Inflammatory macrophage treated with lipopolysaccharide for 1 hour (primary cell): ENCODE measurements at regions not wholly inside any gene's neighbourhood (a gene's known extent, or its start where the extent isn't known, plus 50 kb on each side); places are given as distances from the start of the nearest gene placed in this dataset.
"Not testable (repeated sequence)": the region's sequence is repeated elsewhere in the genome, so short reads cannot be mapped to it uniquely, and the experiment has no call there.

Experiments
- DNase-seq, 2 donors: peaks; one replicate each; pipeline ENCODE4 v3.0.0-alpha.2; 2020 to 2022

DNA sequence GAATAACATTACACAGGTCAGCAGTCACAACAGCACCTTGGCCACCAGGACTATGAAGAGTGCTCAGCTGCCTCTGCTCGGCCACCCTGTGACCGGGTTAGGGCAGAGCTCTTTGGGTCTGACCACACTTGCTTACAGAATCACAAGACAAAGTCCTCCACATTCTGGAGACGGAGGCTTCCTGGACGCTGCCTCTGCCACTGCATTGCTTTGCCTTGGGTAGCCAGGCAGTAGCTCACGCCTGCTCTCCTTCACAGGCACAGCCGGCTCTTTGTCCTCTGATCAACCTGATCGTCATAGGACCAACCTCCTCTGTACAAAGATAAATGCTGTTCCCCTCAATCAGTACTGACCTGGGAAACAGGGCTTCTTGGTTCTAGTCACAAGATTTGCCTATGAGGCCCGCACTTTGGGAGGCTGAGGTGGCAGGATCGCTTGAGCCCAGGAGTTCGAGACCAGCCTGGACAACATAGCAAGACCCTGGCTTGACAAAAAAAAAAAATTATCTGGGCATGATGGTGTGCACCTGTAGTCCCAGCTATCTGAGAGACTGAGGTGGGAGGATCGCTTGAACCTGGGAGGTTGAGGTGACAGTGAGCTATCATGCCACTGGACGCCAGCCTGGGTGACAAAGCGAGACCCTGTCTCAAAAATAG is 128.4 kb upstream of the IER5L start:
- no peak for DNase-seq

DNA sequence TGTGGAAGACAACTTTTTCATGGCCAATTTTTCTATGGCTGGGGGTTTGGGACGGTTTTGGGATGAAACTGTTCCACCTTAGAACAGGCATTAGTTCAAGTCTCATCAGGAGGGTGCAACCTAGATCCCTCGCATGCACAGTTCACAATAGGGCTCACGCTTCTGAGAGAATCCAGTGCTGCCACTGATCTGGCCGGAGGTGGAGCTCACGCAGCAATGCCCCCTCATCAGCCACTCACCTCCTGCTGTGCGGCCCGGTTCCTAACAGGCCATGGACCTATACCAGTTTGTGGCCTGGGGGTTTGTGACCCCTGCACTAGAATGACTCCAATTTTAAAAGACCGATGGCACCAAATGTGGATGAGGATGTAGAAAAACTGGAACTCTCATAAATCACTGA is 127.2 kb upstream of the IER5L start:
- no peak for DNase-seq

DNA sequence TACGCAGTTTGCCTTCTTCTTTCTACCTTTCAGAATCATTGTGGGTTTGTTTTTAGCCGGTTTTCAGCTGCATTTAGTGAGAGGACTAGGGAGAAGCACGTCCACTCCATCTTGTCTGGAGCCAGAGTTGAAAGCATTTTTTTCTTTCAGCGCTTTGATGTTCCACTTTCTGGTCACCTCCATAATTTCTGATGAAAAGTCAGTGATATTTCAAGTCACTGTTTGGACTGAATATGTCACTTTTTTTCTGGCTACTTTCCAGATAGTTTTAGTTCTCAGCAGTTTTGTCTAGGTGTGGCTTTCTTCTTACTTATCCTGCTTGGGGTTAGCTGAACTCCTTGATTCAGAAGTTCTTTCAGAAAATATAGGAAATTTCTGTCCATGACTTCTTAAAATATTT is 123.9 kb upstream of the IER5L start:
- no peak for DNase-seq

DNA sequence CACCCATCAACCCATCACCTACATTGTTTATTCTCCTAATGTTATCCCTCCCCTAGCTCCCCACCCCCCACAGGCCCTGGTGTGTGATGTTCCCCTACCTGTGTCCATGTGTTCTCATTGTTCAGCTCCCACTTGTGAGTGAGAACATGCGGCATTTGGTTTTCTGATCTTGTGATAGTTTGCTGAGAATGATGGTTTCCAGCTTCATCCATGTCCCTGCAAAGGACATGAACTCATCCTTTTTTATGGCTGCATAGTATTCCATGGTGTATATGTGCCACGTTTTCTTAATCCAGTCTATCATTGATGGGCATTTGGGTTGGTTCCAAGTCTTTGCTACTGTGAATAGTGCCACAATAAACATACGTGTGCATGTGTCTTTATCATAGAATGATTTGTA is 118.1 kb upstream of the IER5L start:
- DNase-seq, result not testable (repeated sequence)

DNA sequence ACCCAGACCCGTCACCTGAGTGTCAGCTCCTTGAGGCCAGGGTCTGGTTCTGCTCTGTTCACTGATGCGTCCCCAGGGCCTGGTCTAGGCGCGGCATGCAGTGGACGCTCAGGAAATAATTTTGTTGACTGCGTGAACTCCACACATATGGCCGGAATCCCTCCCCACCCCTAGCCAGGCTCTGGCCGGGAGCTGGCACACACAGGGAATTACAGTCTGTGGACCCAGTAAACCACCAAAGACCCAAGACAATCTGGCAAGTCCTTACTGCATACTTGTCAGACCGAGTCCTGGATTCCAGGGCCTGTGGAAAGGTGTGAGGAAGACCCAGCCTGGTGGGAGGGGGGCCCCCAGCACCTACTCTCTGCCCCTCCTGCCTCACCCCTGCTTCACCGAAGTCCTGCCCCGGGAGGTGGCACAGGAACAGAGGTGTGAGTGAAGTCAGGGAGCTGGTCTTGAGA is 113.0 kb upstream of the IER5L start:
- DNase-seq, result no peak

DNA sequence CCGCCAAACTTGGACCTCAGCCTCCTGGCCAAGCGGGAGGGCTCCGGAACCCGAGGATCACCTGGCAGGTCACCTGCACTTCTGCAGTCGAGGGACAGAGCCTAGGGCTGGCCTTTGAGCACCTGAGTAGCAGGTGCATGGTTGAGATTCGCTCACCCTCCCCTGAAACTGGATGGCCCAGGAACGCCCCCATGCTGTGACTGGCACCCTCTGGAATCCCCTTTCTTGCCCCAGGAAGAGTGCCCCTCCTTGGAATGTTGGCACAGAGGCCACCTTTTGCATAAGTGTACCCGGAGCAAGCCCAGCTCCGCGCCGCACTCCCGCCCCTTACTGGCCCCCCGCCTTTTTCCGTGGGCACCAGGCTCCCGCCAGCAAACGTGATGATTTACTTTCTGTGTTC is 112.5 kb upstream of the IER5L start:
- no peak for DNase-seq

DNA sequence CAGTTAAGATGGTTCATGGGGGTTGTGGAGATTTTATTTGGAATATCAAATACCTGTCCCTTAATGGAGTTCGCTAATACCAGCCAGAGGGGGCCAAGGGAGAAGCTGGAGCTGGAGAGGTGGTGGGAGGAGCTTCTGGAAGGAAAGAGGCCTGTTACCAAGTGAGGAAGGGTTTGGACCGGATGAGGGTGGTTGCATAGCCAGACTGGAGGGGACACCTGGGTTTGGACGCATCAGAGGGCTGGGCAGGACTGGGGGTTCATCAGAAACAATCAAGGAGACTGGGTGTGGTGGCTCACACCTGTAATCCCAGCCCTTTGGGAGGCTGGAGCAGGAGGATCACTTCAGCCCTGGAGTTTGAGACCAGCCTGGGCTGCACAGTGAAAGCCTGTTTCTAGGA is 111.8 kb upstream of the IER5L start:
- no peak for DNase-seq

DNA sequence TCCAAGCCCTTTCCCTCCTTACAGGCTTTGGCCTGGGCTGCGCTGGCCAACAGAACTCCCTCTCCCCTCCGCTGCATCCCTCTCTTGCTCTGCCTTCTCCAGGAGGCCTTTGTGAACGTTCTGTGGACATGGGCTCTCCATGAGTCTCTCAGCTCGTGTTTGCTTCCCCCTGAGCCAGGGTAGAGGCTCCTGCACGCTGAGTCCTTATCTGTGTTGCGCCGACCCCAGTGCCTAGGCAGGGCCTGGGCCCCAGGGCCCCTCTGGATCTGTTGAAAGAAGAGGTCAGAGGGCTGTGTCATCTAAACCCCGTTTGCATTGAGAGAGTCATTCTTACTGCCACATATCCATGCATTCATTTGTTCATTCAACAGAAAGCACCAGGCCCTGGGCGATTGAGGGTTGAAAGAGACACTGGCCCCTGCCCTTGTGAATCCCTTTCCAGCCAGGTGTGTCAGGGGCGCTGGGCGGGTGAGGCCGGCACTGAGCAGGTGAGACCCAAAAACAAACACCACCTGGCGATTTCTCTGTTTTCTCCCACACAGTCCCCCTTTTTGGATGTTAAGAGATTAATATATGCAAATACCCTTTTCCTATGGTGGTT is 111.2 kb upstream of the IER5L start:
- DNase-seq, result no peak

DNA sequence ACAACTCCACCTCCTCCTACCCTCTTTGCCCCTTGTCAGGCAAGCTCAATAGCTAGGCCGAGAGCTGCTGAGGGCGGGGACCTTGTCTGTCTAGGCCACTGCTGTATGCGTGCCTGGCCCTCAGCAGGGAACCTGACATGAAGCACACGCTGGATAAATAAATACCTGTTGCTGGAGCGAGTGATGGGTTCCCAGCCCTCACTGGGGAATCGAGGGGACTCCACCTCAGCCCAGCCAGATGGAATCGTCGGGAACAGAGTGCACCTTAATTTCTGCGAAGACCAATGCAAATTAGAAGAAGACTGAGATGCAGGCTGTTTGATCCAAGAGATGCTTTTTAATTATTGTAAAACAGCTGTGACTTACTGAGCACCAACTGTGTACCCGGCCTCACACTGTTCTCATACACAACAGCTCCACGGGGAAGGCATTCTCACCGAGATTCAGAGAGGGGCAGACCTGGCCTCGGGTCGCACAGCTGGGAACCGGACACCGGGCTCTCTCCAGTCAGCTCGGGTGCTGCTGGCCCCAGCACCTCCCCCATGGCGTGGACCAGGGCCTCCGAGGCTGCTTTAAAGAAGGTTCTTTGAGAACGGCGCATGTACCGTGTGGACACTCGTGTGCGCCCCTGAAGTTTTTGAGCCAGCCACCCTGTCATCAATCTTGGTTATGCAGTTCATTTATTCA is 109.7 kb upstream of the IER5L start:
- DNase-seq, result no peak

DNA sequence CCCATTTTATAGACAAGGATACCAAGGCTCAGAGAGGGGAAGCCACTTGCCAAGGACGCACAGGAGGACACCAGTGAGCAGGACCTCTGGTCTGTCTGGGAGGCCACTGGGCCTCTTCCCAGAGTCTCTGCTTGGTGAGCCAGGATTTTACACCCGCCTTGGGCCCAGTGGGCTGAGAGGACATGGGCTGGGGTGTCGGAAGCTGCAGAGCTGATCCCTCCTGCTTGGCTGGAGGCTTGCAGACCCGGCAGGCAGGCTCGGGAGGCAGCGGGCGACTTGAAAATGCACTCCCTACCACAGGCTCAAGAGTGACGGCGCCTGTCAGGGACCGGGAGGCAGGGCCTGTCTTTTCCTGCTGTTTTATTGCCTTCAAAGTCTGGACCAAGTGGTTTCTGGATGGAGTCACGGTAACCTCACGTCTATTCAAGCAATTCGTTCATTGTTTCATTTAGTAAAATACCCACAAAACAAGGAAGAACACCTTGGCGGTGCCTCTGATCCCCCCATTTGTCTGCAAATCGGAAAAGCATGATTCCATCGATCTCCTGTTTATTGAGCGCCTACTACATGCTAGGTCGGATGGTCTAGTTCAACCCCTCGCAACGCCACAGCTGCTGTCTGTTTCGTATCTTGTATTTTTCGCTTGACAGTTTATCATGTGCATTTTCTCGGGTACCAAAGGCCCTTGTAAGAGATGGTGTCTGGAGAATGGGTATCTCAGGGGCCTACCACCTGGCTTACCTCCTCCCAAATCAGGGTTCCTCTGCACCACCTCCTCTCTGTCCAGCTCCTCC is 108.1 kb upstream of the IER5L start:
- DNase-seq, result no peak

DNA sequence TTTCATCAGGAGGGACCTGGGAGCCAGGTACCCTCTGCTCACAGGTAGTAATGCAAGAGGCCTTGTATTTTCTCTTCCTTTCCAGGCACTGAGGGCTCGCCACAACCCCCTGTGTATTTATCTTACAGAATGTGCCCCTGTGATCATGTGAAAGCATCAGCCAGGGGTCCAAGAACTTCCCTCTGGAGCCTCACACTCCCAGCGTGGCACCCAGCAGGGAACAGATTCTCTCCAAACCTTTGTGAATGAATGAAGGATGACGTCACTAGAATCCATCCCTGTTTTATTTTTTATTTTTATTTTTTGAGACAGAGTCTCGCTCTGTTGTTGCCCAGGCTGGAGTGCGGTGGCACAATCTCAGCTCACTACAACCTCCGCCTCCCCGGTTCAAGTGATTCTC is 107.3 kb upstream of the IER5L start:
- DNase-seq, result no peak

DNA sequence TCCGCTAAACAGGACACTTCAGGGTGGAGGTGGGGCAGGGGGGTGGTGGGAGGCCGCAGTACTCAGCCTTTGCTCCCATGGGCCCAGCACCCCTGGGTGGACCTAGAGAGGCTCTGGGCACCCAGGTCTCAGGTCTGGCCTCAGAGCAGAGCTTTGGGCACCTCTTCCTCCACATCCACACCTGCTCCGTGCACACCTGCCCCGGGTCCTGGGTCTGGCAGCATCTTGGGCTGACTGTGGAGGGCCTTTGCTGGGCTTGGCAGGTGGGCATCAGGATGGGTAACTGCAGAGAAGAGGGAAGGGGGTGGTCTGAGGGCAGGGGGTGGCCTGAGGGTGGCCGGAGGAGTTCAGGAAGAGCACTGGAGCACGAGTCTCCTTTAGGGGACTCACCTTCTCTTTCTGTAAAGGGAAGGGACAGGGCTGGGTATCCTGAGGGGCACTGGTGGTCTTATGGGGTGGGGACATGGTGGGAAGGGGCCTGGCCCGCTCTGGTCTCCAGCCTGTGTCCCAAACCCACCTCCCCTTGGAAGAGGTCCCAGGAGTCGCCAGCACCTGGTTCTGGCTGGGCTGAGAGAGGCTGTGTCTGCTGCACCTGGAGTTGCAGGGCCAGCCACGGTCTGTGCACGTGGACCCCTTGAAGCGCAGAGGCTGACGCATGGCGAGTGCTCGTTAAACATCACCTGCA is 106.7 kb upstream of the IER5L start:
- DNase-seq, result no peak

DNA sequence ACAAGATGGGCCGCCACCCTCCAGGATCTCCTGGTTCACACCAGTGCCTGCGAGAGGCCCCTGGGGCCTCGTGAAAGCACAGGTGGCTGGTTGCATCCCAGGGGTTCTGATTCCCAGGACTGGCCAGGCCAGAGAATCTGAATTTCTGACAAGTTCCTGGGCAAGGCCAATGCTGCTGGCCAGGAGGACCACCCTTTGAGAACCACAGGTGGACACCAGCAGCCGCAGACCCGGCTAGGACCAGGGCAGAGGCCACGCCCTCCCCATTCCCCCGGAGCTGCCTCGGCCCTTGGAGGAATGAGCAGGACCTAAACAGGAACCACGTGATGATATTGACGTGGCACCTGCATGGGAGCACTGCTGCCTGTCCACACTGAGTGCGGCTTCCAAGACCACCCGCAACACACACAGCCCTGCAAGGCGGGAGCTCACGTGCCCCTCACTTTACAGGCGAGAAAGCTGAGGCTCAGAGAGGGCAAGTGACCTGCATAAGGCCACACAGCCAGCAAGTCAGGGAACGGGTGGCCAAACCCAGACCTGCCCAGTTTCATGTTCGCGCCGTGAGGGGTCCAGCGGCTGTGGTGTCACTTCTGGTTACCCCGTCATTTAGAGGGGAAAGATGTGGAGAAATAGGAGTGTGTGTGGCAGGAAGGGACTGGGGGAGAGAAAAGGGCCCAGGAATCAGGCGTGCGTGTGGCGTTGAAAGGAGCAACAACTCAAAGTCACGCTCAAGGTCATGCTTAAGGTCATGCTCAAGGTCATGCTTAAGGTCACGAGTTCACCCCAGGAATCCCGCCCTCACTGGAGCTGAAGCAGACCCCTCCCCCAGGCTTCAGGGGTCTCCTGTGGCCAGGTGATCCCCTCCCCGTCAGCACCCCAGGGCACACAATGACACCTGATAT is 105.9 kb upstream of the IER5L start:
- no peak for DNase-seq

DNA sequence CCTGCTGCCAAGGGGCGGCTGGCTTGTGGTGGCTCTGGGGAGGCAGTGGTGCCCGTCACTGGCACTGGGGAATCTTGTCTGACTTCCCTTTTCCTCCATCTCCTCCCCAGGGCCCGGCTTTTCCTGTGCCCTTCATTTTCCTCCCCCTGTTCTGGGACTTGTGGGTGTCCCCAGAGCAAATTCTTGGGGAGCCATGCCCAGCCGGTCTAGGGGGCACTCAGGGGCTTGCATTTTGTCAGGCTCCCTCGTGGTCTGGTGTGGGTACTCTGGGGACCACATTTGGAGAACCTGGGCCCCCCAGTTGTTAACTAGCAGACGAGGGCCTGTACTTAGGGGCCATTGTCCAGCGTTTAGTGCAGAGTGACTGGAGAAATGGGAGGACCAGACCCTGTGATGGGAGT is 105.2 kb upstream of the IER5L start:
- peak in 1 of 2 donors; percentile 23 for DNase-seq

DNA sequence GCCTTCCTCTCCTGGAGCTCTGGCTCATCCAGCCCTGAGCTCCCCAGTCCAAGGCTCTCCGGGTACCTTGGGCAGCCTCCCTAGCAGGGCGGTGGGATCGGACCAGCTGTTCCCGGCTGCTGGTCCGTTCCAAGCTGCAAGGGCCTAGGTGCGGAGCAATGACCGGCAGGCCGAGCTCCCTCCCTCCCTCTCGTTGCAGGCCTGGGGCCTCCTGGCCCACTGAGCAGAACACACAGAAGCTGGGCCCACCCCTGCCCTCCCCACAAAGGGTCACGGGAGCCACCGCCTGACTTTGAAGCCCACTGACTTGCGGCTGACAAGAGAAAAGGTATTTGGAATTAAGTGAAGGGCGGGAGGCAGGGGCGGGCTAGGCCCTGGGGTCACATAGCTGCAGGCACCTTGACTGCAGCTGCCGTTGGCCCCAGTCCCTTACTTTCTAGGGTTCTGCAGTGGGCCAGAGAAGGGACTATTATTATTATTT is 104.7 kb upstream of the IER5L start:
- no peak for DNase-seq

DNA sequence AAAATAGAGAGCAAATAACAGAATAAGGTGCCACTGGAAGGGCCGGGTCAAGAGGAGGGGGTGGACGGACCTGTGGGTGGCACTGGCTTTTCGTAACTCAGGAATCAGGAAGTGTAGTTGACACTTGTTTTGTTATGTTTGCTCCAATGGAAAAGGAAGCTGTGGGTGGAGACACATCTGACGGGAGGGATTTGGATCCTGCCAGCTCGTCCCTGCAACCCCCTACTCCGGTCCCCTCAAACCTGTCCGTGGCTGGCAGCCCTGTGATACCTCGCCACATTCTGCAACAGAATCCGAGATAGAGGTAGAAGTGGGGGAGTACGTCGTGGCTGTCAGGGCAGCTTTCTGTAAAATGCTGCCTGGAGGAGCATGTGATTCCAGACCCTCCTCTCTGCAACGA is 104.2 kb upstream of the IER5L start:
- peak; percentile 56 to 64 for DNase-seq

DNA sequence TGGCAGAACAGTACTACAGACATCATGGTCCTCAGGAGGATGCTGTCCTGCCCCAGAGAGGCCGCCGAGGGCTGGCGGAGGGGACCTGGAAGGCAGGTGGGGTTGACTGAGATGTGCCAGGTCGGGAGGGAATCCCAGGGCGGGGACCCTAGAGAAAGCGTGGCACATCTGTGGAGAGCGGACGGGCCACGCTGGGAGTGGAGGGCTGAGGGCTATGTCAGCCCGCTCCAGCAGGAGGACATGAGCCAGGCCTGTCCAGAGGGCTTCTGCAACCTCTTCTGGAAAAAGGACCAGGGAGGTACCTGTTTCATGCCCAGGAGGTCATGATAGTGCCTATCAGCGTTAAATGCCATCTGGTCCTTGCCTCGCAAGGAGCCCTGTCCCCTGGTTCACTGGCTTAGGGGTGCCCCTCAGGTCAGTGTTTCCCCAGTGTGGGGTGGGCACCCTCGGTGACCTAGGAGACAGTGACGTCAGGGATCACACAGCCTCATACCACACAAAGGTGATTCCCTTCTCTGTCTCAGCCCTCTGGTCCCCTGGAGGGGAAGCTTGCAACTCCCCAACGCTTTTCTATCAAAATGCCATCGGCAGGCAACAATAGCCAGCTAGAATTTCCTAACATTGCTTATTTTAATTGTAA is 103.6 kb upstream of the IER5L start:
- DNase-seq, result no peak

DNA sequence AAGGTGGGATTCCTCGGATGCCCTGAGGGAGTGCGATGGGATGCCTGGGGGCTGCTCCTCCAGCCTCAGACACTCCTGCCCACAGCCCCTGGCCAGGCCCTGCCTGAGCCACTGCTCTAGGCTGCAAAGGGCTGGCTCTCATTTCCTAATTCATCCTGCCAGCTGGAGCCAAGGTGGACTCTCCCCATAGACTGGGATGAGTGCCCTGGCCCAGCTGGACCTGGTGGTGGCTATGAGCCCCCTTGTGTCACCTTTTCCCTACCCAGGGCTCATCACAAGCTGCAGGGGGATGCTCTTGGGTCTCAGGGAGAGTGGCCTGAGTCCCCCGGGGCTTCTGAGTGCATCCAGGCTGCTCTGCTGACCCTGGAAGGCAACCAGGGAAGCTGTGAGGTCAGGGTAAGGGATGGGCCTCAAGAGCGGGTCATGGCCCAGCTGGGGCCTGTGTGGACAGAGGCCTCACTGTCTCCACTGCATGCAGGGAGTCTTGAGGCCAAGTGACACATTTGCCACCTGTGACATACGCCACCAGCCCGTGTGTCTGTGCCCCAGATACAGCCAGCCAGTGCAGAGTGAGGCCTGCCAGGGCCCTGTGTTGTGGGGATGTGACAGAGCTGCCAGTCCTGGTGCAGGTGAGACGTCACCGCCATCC is 102.7 kb upstream of the IER5L start:
- no peak for DNase-seq

DNA sequence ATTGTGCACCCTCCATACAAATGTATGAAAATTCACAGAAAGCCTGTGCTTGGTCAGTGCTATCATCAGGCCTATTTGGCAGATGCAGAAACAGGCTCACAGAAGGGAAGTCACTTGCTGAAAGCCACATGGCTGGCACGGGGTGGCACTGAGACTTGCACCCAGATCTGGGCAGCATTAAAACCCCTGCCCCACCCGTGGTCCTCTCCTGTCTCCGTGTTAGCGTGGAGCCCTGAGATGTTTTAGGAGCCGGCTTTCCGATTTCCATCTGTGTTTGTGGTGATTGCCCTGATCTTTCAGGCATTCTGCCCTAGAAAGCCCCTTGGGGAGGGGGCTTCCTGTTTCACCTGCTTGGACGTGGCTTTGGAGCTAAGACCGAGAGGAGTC is 102.2 kb upstream of the IER5L start:
- no peak for DNase-seq

DNA sequence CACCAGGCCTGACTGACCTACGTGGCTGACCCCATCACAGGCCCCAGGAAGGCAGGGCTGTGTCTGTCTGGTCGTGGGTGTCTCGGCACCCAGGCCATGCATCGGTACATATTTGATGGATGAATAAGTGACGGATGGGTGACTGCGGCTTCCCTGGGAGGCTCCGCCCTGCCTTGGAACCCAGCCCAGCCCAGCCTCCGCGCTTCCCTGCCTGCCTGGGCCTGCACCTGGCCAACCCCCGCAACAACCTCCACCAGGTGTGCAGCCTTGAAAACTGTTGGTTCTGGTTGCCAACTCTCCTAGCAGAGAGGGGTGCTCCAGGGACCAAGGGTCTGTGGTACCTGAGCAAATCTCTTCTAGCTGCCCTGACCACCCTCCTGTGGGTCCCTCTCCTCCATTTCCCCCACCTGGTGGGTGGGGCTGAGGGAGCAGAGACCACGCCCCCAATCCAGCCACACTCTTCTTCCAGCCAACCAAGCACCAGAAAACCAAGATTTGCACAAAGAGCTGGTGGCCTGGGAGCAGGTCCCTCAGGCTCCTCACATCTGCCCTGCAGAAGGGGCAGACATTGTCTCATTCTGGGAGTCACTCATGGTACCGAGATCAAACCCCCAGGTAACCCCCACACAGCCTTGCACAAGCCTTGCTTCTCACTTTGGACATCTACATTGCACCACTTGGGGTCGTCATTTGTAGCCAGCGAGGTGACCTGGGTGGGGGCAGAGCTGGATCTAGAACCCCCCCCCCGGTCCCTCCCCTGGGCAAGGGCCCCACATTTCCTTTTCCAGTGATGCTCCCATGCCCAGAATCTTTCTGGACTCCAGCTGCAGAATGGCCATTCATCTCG is 100.6 kb upstream of the IER5L start:
- DNase-seq, result no peak
